ENCODE measurements at regions not wholly inside any gene's neighbourhood (a gene's known extent, or its start where the extent isn't known, plus 50 kb on each side); places are given as distances from the start of the nearest gene placed in this dataset.

- H3K27me3 ChIP-seq (ENCODE audit: control insufficient read depth in 2 of 2, insufficient read depth in 2 of 2, low read length in 2 of 2) = no peaks in the 10 kb centered on the region
- no peaks in the 10 kb centered on the region for H3K36me3 ChIP-seq (ENCODE audit: control insufficient read depth in 2 of 2, insufficient read depth in 2 of 2, low read length in 2 of 2)
- H3K4me3 ChIP-seq (ENCODE audit: low read length in 2 of 2) = no peak overlapping the region
- H3K4me1 ChIP-seq (ENCODE audit: control insufficient read depth in 2 of 2, insufficient read depth in 2 of 2, low read length in 2 of 2) = no peaks in the 10 kb centered on the region
- H3K27ac ChIP-seq (ENCODE audit: low read depth in 2 of 2, low read length in 2 of 2) = no peak overlapping the region
- no peak overlapping the region for H3K9ac ChIP-seq (ENCODE audit: low read depth in 1 of 2, low read length in 2 of 2)
- H3K9me3 ChIP-seq (ENCODE audit: control insufficient read depth in 2 of 2, low read length in 2 of 2) = no peaks in the 10 kb centered on the region
Observed at GRCh38 chr3:162421721-162422120, 925.1 kb downstream of the OTOL1 start.

- Histone ChIP-seq H3K36me3 (ENCODE audit: control insufficient read depth in 2 of 2, insufficient read depth in 2 of 2, low read length in 2 of 2) (no peaks in the 10 kb centered on the region), H3K27me3 (ENCODE audit: control insufficient read depth in 2 of 2, insufficient read depth in 2 of 2, low read length in 2 of 2) (no peaks in the 10 kb centered on the region), H3K27ac (ENCODE audit: low read depth in 2 of 2, low read length in 2 of 2) (no peak overlapping the region), H3K4me1 (ENCODE audit: control insufficient read depth in 2 of 2, insufficient read depth in 2 of 2, low read length in 2 of 2) (no peaks in the 10 kb centered on the region), H3K9me3 (ENCODE audit: control insufficient read depth in 2 of 2, low read length in 2 of 2) (no peaks in the 10 kb centered on the region), H3K4me3 (ENCODE audit: low read length in 2 of 2) (no peak overlapping the region), H3K9ac (ENCODE audit: low read depth in 1 of 2, low read length in 2 of 2) (no peak overlapping the region)
Observed at GRCh38 chr3:162428192-162428591, 931.6 kb downstream of the OTOL1 start.

- Histone ChIP-seq H3K4me3 (ENCODE audit: low read length in 2 of 2) (no peak overlapping the region), H3K9me3 (ENCODE audit: control insufficient read depth in 2 of 2, low read length in 2 of 2) (no peaks in the 10 kb centered on the region), H3K9ac (ENCODE audit: low read depth in 1 of 2, low read length in 2 of 2) (no peak overlapping the region), H3K27me3 (ENCODE audit: control insufficient read depth in 2 of 2, insufficient read depth in 2 of 2, low read length in 2 of 2) (no peaks in the 10 kb centered on the region), H3K27ac (ENCODE audit: low read depth in 2 of 2, low read length in 2 of 2) (no peak overlapping the region), H3K36me3 (ENCODE audit: control insufficient read depth in 2 of 2, insufficient read depth in 2 of 2, low read length in 2 of 2) (no peaks in the 10 kb centered on the region), H3K4me1 (ENCODE audit: control insufficient read depth in 2 of 2, insufficient read depth in 2 of 2, low read length in 2 of 2) (no peaks in the 10 kb centered on the region)
Observed at GRCh38 chr3:162435750-162436149, 939.1 kb downstream of the OTOL1 start.

- Histone ChIP-seq H3K27me3 (ENCODE audit: control insufficient read depth in 2 of 2, insufficient read depth in 2 of 2, low read length in 2 of 2) (no peaks in the 10 kb centered on the region), H3K36me3 (ENCODE audit: control insufficient read depth in 2 of 2, insufficient read depth in 2 of 2, low read length in 2 of 2) (no peaks in the 10 kb centered on the region), H3K9me3 (ENCODE audit: control insufficient read depth in 2 of 2, low read length in 2 of 2) (no peaks in the 10 kb centered on the region), H3K4me1 (ENCODE audit: control insufficient read depth in 2 of 2, insufficient read depth in 2 of 2, low read length in 2 of 2) (no peaks in the 10 kb centered on the region), H3K27ac (ENCODE audit: low read depth in 2 of 2, low read length in 2 of 2) (no peak overlapping the region), H3K4me3 (ENCODE audit: low read length in 2 of 2) (no peak overlapping the region), H3K9ac (ENCODE audit: low read depth in 1 of 2, low read length in 2 of 2) (no peak overlapping the region)
Observed at GRCh38 chr3:162436826-162437225, 940.2 kb downstream of the OTOL1 start.

- no peak overlapping the region for H3K4me3 ChIP-seq (ENCODE audit: low read length in 2 of 2)
- no peaks in the 10 kb centered on the region for H3K4me1 ChIP-seq (ENCODE audit: control insufficient read depth in 2 of 2, insufficient read depth in 2 of 2, low read length in 2 of 2)
Observed at GRCh38 chr3:162437480-162437879, 940.9 kb downstream of the OTOL1 start.

GRCh38 chr3:162441716-162442115, 945.1 kb downstream of the OTOL1 start:
- Histone ChIP-seq H3K36me3 (ENCODE audit: control insufficient read depth in 2 of 2, insufficient read depth in 2 of 2, low read length in 2 of 2) (no peaks in the 10 kb centered on the region), H3K27me3 (ENCODE audit: control insufficient read depth in 2 of 2, insufficient read depth in 2 of 2, low read length in 2 of 2) (no peaks in the 10 kb centered on the region), H3K9me3 (ENCODE audit: control insufficient read depth in 2 of 2, low read length in 2 of 2) (no peaks in the 10 kb centered on the region), H3K4me3 (ENCODE audit: low read length in 2 of 2) (no peak overlapping the region), H3K9ac (ENCODE audit: low read depth in 1 of 2, low read length in 2 of 2) (no peak overlapping the region), H3K27ac (ENCODE audit: low read depth in 2 of 2, low read length in 2 of 2) (no peak overlapping the region), H3K4me1 (ENCODE audit: control insufficient read depth in 2 of 2, insufficient read depth in 2 of 2, low read length in 2 of 2) (no peaks in the 10 kb centered on the region)

More at GRCh38 chr3:162437480-162437879, 940.9 kb downstream of the OTOL1 start:
- H3K9ac ChIP-seq (ENCODE audit: low read depth in 1 of 2, low read length in 2 of 2) = no peak overlapping the region
- no peaks in the 10 kb centered on the region for H3K9me3 ChIP-seq (ENCODE audit: control insufficient read depth in 2 of 2, low read length in 2 of 2)
- no peaks in the 10 kb centered on the region for H3K36me3 ChIP-seq (ENCODE audit: control insufficient read depth in 2 of 2, insufficient read depth in 2 of 2, low read length in 2 of 2)
- no peaks in the 10 kb centered on the region for H3K27me3 ChIP-seq (ENCODE audit: control insufficient read depth in 2 of 2, insufficient read depth in 2 of 2, low read length in 2 of 2)
- H3K27ac ChIP-seq (ENCODE audit: low read depth in 2 of 2, low read length in 2 of 2) = no peak overlapping the region

- Histone ChIP-seq H3K4me3 (ENCODE audit: low read length in 2 of 2) (no peak overlapping the region), H3K9ac (ENCODE audit: low read depth in 1 of 2, low read length in 2 of 2) (no peak overlapping the region), H3K36me3 (ENCODE audit: control insufficient read depth in 2 of 2, insufficient read depth in 2 of 2, low read length in 2 of 2) (no peaks in the 10 kb centered on the region), H3K9me3 (ENCODE audit: control insufficient read depth in 2 of 2, low read length in 2 of 2) (no peaks in the 10 kb centered on the region), H3K4me1 (ENCODE audit: control insufficient read depth in 2 of 2, insufficient read depth in 2 of 2, low read length in 2 of 2) (no peaks in the 10 kb centered on the region), H3K27ac (ENCODE audit: low read depth in 2 of 2, low read length in 2 of 2) (no peak overlapping the region), H3K27me3 (ENCODE audit: control insufficient read depth in 2 of 2, insufficient read depth in 2 of 2, low read length in 2 of 2) (no peaks in the 10 kb centered on the region)
Observed at GRCh38 chr3:162443376-162443775, 946.8 kb downstream of the OTOL1 start.

GRCh38 chr3:162468791-162469190, 972.2 kb downstream of the OTOL1 start:
- Histone ChIP-seq H3K4me1 (ENCODE audit: control insufficient read depth in 2 of 2, insufficient read depth in 2 of 2, low read length in 2 of 2) (no peaks in the 10 kb centered on the region), H3K27me3 (ENCODE audit: control insufficient read depth in 2 of 2, insufficient read depth in 2 of 2, low read length in 2 of 2) (no peaks in the 10 kb centered on the region), H3K4me3 (ENCODE audit: low read length in 2 of 2) (no peak overlapping the region), H3K9ac (ENCODE audit: low read depth in 1 of 2, low read length in 2 of 2) (no peak overlapping the region), H3K36me3 (ENCODE audit: control insufficient read depth in 2 of 2, insufficient read depth in 2 of 2, low read length in 2 of 2) (no peaks in the 10 kb centered on the region), H3K27ac (ENCODE audit: low read depth in 2 of 2, low read length in 2 of 2) (no peak overlapping the region), H3K9me3 (ENCODE audit: control insufficient read depth in 2 of 2, low read length in 2 of 2) (no peaks in the 10 kb centered on the region)

GRCh38 chr3:162487138-162487537, 990.5 kb downstream of the OTOL1 start:
- H3K9ac ChIP-seq (ENCODE audit: low read depth in 1 of 2, low read length in 2 of 2) = no peak overlapping the region
- no peaks in the 10 kb centered on the region for H3K27me3 ChIP-seq (ENCODE audit: control insufficient read depth in 2 of 2, insufficient read depth in 2 of 2, low read length in 2 of 2)
- no peaks in the 10 kb centered on the region for H3K9me3 ChIP-seq (ENCODE audit: control insufficient read depth in 2 of 2, low read length in 2 of 2)
- H3K36me3 ChIP-seq (ENCODE audit: control insufficient read depth in 2 of 2, insufficient read depth in 2 of 2, low read length in 2 of 2) = no peaks in the 10 kb centered on the region
- H3K27ac ChIP-seq (ENCODE audit: low read depth in 2 of 2, low read length in 2 of 2) = no peak overlapping the region
- no peaks in the 10 kb centered on the region for H3K4me1 ChIP-seq (ENCODE audit: control insufficient read depth in 2 of 2, insufficient read depth in 2 of 2, low read length in 2 of 2)
- H3K4me3 ChIP-seq (ENCODE audit: low read length in 2 of 2) = no peak overlapping the region

GRCh38 chr3:162489853-162490252, 993.2 kb downstream of the OTOL1 start:
- H3K36me3 ChIP-seq (ENCODE audit: control insufficient read depth in 2 of 2, insufficient read depth in 2 of 2, low read length in 2 of 2) = no peaks in the 10 kb centered on the region

GRCh38 chr3:162491952-162492351, 995.3 kb downstream of the OTOL1 start:
- H3K36me3 ChIP-seq (ENCODE audit: control insufficient read depth in 2 of 2, insufficient read depth in 2 of 2, low read length in 2 of 2) = no peaks in the 10 kb centered on the region
- no peak overlapping the region for H3K9ac ChIP-seq (ENCODE audit: low read depth in 1 of 2, low read length in 2 of 2)
- no peak overlapping the region for H3K27ac ChIP-seq (ENCODE audit: low read depth in 2 of 2, low read length in 2 of 2)
- H3K27me3 ChIP-seq (ENCODE audit: control insufficient read depth in 2 of 2, insufficient read depth in 2 of 2, low read length in 2 of 2) = no peaks in the 10 kb centered on the region
- H3K9me3 ChIP-seq (ENCODE audit: control insufficient read depth in 2 of 2, low read length in 2 of 2) = no peaks in the 10 kb centered on the region
- no peaks in the 10 kb centered on the region for H3K4me1 ChIP-seq (ENCODE audit: control insufficient read depth in 2 of 2, insufficient read depth in 2 of 2, low read length in 2 of 2)
- no peak overlapping the region for H3K4me3 ChIP-seq (ENCODE audit: low read length in 2 of 2)

More at GRCh38 chr3:162489853-162490252, 993.2 kb downstream of the OTOL1 start:
- no peaks in the 10 kb centered on the region for H3K4me1 ChIP-seq (ENCODE audit: control insufficient read depth in 2 of 2, insufficient read depth in 2 of 2, low read length in 2 of 2)
- no peak overlapping the region for H3K4me3 ChIP-seq (ENCODE audit: low read length in 2 of 2)
- H3K9me3 ChIP-seq (ENCODE audit: control insufficient read depth in 2 of 2, low read length in 2 of 2) = no peaks in the 10 kb centered on the region
- H3K27ac ChIP-seq (ENCODE audit: low read depth in 2 of 2, low read length in 2 of 2) = no peak overlapping the region
- H3K9ac ChIP-seq (ENCODE audit: low read depth in 1 of 2, low read length in 2 of 2) = no peak overlapping the region
- no peaks in the 10 kb centered on the region for H3K27me3 ChIP-seq (ENCODE audit: control insufficient read depth in 2 of 2, insufficient read depth in 2 of 2, low read length in 2 of 2)
